ENCODE measurements at regions not wholly inside any gene's neighbourhood (a gene's known extent, or its start where the extent isn't known, plus 50 kb on each side); places are given as distances from the start of the nearest gene placed in this dataset.

DNA sequence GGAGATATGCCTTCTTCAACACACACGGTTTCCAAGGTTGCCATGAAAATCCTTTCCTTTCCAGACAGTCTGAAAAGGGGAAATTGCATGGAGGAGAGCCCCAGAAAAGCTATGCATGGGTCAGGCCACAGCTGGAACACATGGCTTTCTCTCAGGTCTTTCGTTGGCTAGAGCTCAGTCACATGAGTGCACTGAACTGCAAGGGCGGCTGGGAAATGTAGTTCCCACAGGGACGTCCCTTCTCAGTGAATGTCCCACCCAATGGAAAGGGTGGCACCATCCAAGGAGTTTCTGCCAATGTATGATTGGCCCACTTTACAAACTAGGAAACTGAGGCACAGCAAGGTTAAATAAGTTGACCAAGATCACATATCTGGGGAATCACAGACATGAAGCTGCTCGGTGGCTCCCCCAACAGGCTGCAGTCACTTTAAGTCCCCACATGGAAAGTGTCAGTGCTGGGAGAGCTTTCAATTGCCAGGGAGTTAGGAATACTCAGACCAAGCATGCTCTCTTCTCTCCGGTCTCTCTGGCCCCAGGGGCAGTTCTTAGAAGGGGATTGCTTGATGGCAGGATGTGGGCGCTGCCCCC is 571.3 kb downstream of the GLRX3 start:
- H3K36me3 ChIP-seq, result no peaks in the 10 kb centered on the region
- no peak for ATAC-seq
- no peak overlapping the region for H3K4me3 ChIP-seq
- intact Hi-C loops (cut with DNase I), result no loop called here
- TF ChIP-seq, protein P1, sequence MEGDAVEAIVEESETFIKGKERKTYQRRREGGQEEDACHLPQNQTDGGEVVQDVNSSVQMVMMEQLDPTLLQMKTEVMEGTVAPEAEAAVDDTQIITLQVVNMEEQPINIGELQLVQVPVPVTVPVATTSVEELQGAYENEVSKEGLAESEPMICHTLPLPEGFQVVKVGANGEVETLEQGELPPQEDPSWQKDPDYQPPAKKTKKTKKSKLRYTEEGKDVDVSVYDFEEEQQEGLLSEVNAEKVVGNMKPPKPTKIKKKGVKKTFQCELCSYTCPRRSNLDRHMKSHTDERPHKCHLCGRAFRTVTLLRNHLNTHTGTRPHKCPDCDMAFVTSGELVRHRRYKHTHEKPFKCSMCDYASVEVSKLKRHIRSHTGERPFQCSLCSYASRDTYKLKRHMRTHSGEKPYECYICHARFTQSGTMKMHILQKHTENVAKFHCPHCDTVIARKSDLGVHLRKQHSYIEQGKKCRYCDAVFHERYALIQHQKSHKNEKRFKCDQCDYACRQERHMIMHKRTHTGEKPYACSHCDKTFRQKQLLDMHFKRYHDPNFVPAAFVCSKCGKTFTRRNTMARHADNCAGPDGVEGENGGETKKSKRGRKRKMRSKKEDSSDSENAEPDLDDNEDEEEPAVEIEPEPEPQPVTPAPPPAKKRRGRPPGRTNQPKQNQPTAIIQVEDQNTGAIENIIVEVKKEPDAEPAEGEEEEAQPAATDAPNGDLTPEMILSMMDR (IDR thresholded peaks at IDR 0.05), result no peak
- DNase-seq, result no peak
- no peaks in the 10 kb centered on the region for H3K4me1 ChIP-seq
- WGBS, 2 donors, result 74 to 79% methylated on average over 7 of the region's 7 CpGs
- H3K27ac ChIP-seq, result no peak overlapping the region
- H3K9me3 ChIP-seq, result no peaks in the 10 kb centered on the region
- peaks cover 0 to 45% (median 19%) of the 10 kb centered on the region in 7 donors for H3K27me3 ChIP-seq

- Histone ChIP-seq H3K36me3 (no peaks in the 10 kb centered on the region), H3K4me3 (no peak overlapping the region), H3K9me3 (no peaks in the 10 kb centered on the region), H3K4me1 (no peaks in the 10 kb centered on the region), H3K27me3 (peaks cover 0 to 44% (median 20%) of the 10 kb centered on the region in 7 donors), H3K27ac (no peak overlapping the region)
- intact Hi-C loops (cut with DNase I), result no loop called here
- 83 to 86% methylated on average over 18 of the region's 18 CpGs for WGBS, 2 donors
- DNase-seq, result no peak
- TF ChIP-seq, protein P1 (IDR thresholded peaks at IDR 0.05), result no peak
- peak in 1 of 8 donors; percentile 23 for ATAC-seq
These were observed 572.4 kb downstream of the GLRX3 start for GRCh38 chr10:130708465-130709070.

DNA sequence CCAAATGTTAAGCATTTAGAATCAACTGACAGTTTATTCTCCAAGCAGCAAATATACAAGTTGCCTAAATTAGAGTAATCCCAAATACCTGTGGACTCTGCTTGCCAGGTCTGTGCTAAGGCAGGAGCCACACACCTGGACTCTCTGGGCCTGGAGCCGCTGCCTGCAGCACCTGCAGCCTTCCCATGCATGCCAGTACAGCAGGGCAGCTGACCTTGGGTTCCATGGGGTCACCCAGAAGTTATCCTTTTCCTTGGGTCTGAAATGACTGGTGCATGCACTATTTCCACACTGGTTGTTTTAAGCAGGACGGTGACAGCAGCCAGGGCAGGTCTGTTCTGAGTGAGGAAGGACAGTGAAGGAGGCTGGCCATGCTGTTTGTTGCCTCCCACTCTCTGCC is 573.2 kb downstream of the GLRX3 start:
- Histone ChIP-seq H3K36me3 (no peaks in the 10 kb centered on the region), H3K4me3 (no peak overlapping the region), H3K4me1 (no peaks in the 10 kb centered on the region), H3K9me3 (no peaks in the 10 kb centered on the region), H3K27ac (no peak overlapping the region), H3K27me3 (peaks cover 0 to 46% (median 21%) of the 10 kb centered on the region in 7 donors)
- no peak for ATAC-seq
- TF ChIP-seq, protein P1 (IDR thresholded peaks at IDR 0.05), result no peak
- DNase-seq, result no peak
- intact Hi-C loops (cut with DNase I), result no loop called here
- WGBS, 2 donors, result 65 to 67% methylated on average over 2 of the region's 2 CpGs

DNA sequence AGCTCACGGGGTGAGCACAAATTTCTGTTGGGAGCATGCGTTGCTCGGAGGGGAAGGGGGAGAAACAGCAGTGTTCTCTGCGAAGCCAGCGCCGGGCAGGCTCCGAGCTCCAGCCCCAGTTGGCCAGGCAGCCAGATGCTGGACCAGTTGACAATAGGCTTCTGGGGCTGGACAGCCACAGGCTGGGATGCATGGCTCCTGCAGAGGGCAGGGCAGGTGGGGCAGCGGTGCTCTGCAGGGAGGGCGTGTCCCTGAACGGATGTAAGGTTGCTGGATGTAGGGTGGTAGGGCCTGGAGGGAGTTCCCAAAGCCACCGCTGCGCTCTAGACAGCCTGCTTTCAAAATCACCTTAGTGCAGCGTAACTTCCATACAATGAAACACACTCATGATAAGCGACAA is 574.9 kb downstream of the GLRX3 start:
- no peak overlapping the region for H3K4me3 ChIP-seq
- H3K27ac ChIP-seq, result no peak overlapping the region
- DNase-seq, result no peak
- H3K9me3 ChIP-seq, result no peaks in the 10 kb centered on the region
- no peak for ATAC-seq
- peaks cover 0 to 44% (median 19%) of the 10 kb centered on the region in 7 donors for H3K27me3 ChIP-seq
- H3K36me3 ChIP-seq, result no peaks in the 10 kb centered on the region
- WGBS, 2 donors, result 77 to 82% methylated on average over 14 of the region's 14 CpGs
- TF ChIP-seq, protein P1 (IDR thresholded peaks at IDR 0.05), result no peak
- no peaks in the 10 kb centered on the region for H3K4me1 ChIP-seq
- intact Hi-C loops (cut with DNase I), result no loop called here
